Upper lobe of left lung (tissue), 4 donors: ENCODE measurements at regions not wholly inside any gene's neighbourhood (a gene's known extent, or its start where the extent isn't known, plus 50 kb on each side); places are given as distances from the start of the nearest gene placed in this dataset.

Experiments used
- CTCF ChIP-seq, 6 experiments: fragments of 450-650 bp in 4 of 6; fragments of 200-600 bp in 2 of 6; sonication (generic) in 2 of 6; IDR thresholded peaks; one replicate each; pipeline ENCODE4 v1.5.1; 2016 to 2019; ENCODE audit warnings: antibody characterized with exemption in 6 of 6
- POLR2A ChIP-seq, 4 donors: fragments of 450-650 bp; IDR thresholded peaks; one replicate each; pipeline ENCODE4 v1.5.1; 2016 to 2017; ENCODE audit warnings: antibody characterized with exemption in 4 of 4, mild to moderate bottlenecking in 2 of 4

GRCh38 chr17:51375771-51376170, 115.4 kb downstream of the UTP18 start:
- TF ChIP-seq CTCF (IDR thresholded peaks at IDR 0.05) (no peak), POLR2A (IDR thresholded peaks at IDR 0.05) (no peak)
